HepG2 (cell line): ENCODE measurements at regions not wholly inside any gene's neighbourhood (a gene's known extent, or its start where the extent isn't known, plus 50 kb on each side); places are given as distances from the start of the nearest gene placed in this dataset.

Experiments
- ATAC-seq: fragments of 200-7000 bp; cut with Tn5 transposase; 3 replicates; pipeline ENCODE4 v1.9.1; 2020; ENCODE audit warnings: mild to moderate bottlenecking, moderate library complexity
- BruUV-seq: library from RNA; stranded (reverse); fragments of 400-500 nt; replicated peaks from 2 replicates; lab custom pipeline; 2021; lab: Mats Ljungman, UMichigan
- CTCF ChIA-PET: fragments of 300-600 bp; formaldehyde crosslinking; extraction: SDS; loops from one replicate; lab custom pipeline; 2021; ENCODE audit warnings: low total read pairs, inconsistent platforms, low intra/inter-chr PET ratio; lab: Yijun Ruan, JAX
- POLR2A ChIA-PET: fragments of 350-600 bp; sonication (Branson Sonifier 250); formaldehyde crosslinking; loops from one replicate; lab custom pipeline; 2020; ENCODE audit warnings: antibody characterized with exemption, inconsistent platforms; lab: Yijun Ruan, JAX
- DNase-seq: peaks from one replicate; pipeline ENCODE4 v3.0.0-alpha.2; 2015; ENCODE audit warnings: low spot score
- FAIRE-seq: peaks from 3 replicates; lab custom pipeline; 2011; peaks lifted over from hg19 to GRCh38; lab: Jason Lieb, UNC
- H2AFZ ChIP-seq: one replicate; pipeline ENCODE4 v1.6.1; 2011; ENCODE audit warnings: low read length, inconsistent platforms
- H3K27ac ChIP-seq: fragments of 300-600 bp; 3 replicates; pipeline ENCODE4 v1.8.0; 2011; ENCODE audit warnings: mixed run types, mild to moderate bottlenecking, mixed read lengths, low read length, inconsistent platforms; ENCODE audit not compliant: insufficient read depth; ENCODE audit errors: extremely low read length
- H3K27me3 ChIP-seq, 2 experiments: fragments of 200-600 bp in 1 of 2; 2 replicates in 1 of 2; 3 replicates in 1 of 2; pipeline versions ENCODE4 v1.6.0 to v1.8.0; 2011; ENCODE audit warnings: low read length in 2 of 2, mild to moderate bottlenecking in 2 of 2, moderate library complexity in 2 of 2, inconsistent platforms in 1 of 2; ENCODE audit not compliant: insufficient read depth in 2 of 2, control insufficient read depth in 1 of 2
- H3K36me3 ChIP-seq, 2 experiments: fragments of 200-600 bp in 1 of 2; replicated peaks in 1 of 2; 2 replicates in 1 of 2; 3 replicates in 1 of 2; pipeline versions ENCODE4 v1.5.1 to v1.8.0; 2011; ENCODE audit warnings: low read length in 2 of 2, inconsistent platforms in 1 of 2; ENCODE audit not compliant: insufficient read depth in 2 of 2, control insufficient read depth in 1 of 2
- H3K4me1 ChIP-seq: 2 replicates; pipeline ENCODE4 v1.5.1; 2012; ENCODE audit warnings: low read length, inconsistent platforms; ENCODE audit not compliant: insufficient read depth
- H3K4me2 ChIP-seq: 2 replicates; pipeline ENCODE4 v1.6.0; 2011; ENCODE audit warnings: low read depth, low read length, inconsistent platforms
- H3K4me3 ChIP-seq, 3 experiments: fragments of 200-600 bp in 1 of 3; sonication (generic), shearing (Covaris generic) in 1 of 3; replicated peaks in 1 of 3; 2 replicates each; pipeline ENCODE4 v1.5.1; 2011 to 2016; ENCODE audit warnings: low read length in 3 of 3, inconsistent platforms in 2 of 3, low read depth in 2 of 3, mild to moderate bottlenecking in 2 of 3, control low read depth in 1 of 3, mixed read lengths in 1 of 3; ENCODE audit not compliant: insufficient read depth in 1 of 3
- H3K79me2 ChIP-seq: one replicate; pipeline ENCODE4 v1.6.1; 2011; ENCODE audit warnings: low read length, inconsistent platforms; ENCODE audit not compliant: insufficient read depth
- H3K9ac ChIP-seq: 2 replicates; pipeline ENCODE4 v1.6.0; 2011; ENCODE audit warnings: mild to moderate bottlenecking, low read depth, low read length, inconsistent platforms; ENCODE audit not compliant: insufficient read depth
- H3K9me3 ChIP-seq: 2 replicates; pipeline ENCODE4 v1.5.1; 2012; ENCODE audit warnings: mild to moderate bottlenecking, low read length
- H4K20me1 ChIP-seq: 2 replicates; pipeline ENCODE4 v1.6.0; 2011; ENCODE audit warnings: inconsistent platforms, mild to moderate bottlenecking, low read length, moderate library complexity; ENCODE audit not compliant: insufficient read depth
- ARNTL ChIP-seq: sonication (generic); formaldehyde crosslinking; IDR thresholded peaks from 2 replicates; pipeline ENCODE4 v1.4.0; 2020; ENCODE audit warnings: mild to moderate bottlenecking, missing genetic modification reagents
- DPF2 ChIP-seq: sonication (generic); formaldehyde crosslinking; IDR thresholded peaks from 2 replicates; pipeline ENCODE4 v1.4.0; 2020; ENCODE audit warnings: mild to moderate bottlenecking, low read depth, missing genetic modification reagents, borderline replicate concordance
- ELF3 ChIP-seq: IDR thresholded peaks from 2 replicates; pipeline ENCODE4 v1.6.1; 2016; ENCODE audit warnings: missing genetic modification reagents, missing compliant biosample characterization
- KLF12 ChIP-seq: sonication (generic); formaldehyde crosslinking; IDR thresholded peaks from 2 replicates; pipeline ENCODE4 v1.4.0; 2020; ENCODE audit warnings: missing genetic modification reagents, borderline replicate concordance
- KLF6 ChIP-seq: IDR thresholded peaks from 2 replicates; pipeline ENCODE4 v1.8.0; 2016; ENCODE audit warnings: missing biosample characterization, missing genetic modification reagents
- MATR3 ChIP-seq: sonication (generic); formaldehyde crosslinking; IDR thresholded peaks from 2 replicates; pipeline ENCODE4 v1.4.0; 2020; ENCODE audit warnings: missing genetic modification reagents
- PHF20 ChIP-seq: sonication (generic); formaldehyde crosslinking; IDR thresholded peaks from 2 replicates; pipeline ENCODE4 v1.5.0; 2020; ENCODE audit warnings: mild to moderate bottlenecking, missing genetic modification reagents
- SOX5 ChIP-seq: IDR thresholded peaks from 2 replicates; pipeline ENCODE4 v1.6.1; 2016; ENCODE audit warnings: borderline replicate concordance
- THYN1 ChIP-seq: sonication (generic); formaldehyde crosslinking; IDR thresholded peaks from 2 replicates; pipeline ENCODE4 v1.8.1; 2023; ENCODE audit warnings: low read depth, mild to moderate bottlenecking, moderate library complexity, missing genetic modification reagents, borderline replicate concordance
- ZNF232 ChIP-seq: sonication (generic); formaldehyde crosslinking; IDR thresholded peaks from 2 replicates; pipeline ENCODE4 v1.4.0; 2020; ENCODE audit warnings: missing genetic modification reagents, borderline replicate concordance
- ZNF317 ChIP-seq: sonication (generic); formaldehyde crosslinking; IDR thresholded peaks from 2 replicates; pipeline ENCODE4 v1.5.0; 2020; ENCODE audit warnings: mild to moderate bottlenecking, missing genetic modification reagents
- ZNF335 ChIP-seq: sonication (generic); formaldehyde crosslinking; IDR thresholded peaks from 2 replicates; pipeline ENCODE4 v1.4.0; 2020; ENCODE audit warnings: missing genetic modification reagents
- ZNF343 ChIP-seq: sonication (generic); formaldehyde crosslinking; IDR thresholded peaks from 2 replicates; pipeline ENCODE4 v1.4.0; 2020; ENCODE audit warnings: mild to moderate bottlenecking, missing genetic modification reagents
- WGBS: methylation state at CpG from one replicate; pipeline ENCODE4 v1.1.6; 2017; ENCODE audit warnings: low lambda C conversion rate; 5-methylcytosine and 5-hydroxymethylcytosine counted together
- in situ Hi-C: cut with HindIII; loops from 2 replicates; pipeline ENCODE4 v1.10.0; 2017; ENCODE audit warnings: low pct_unique_long_range_greater_than_20kb; ENCODE audit not compliant: extremely low pct_ligation_motif_present
- intact Hi-C: fragments of 100-400 bp; cut with micrococcal nuclease; formaldehyde crosslinking; loops from one replicate; pipeline ENCODE4 v1.10.0; 2022; ENCODE audit not compliant: unreplicated experiment
- TF ChIP-seq, protein P1 (sequence below): sonication (generic); formaldehyde crosslinking; IDR thresholded peaks from 2 replicates; pipeline ENCODE4 v1.8.1; 2023; ENCODE audit warnings: mild to moderate bottlenecking, missing genetic modification reagents, borderline replicate concordance
- TF ChIP-seq, protein P2 (sequence below): sonication (generic); formaldehyde crosslinking; IDR thresholded peaks from 2 replicates; pipeline ENCODE4 v1.8.1; 2023; ENCODE audit warnings: mild to moderate bottlenecking, inconsistent platforms, moderate library complexity, missing genetic modification reagents, borderline replicate concordance
- TF ChIP-seq, protein P3 (sequence below): sonication (generic); formaldehyde crosslinking; IDR thresholded peaks from 2 replicates; pipeline ENCODE4 v1.8.0; 2023; ENCODE audit warnings: mild to moderate bottlenecking, missing genetic modification reagents
- TF ChIP-seq, protein P4 (sequence below): sonication (generic); formaldehyde crosslinking; IDR thresholded peaks from 2 replicates; pipeline ENCODE4 v1.5.0; 2020; ENCODE audit warnings: mild to moderate bottlenecking, missing genetic modification reagents, moderate library complexity

DNA sequence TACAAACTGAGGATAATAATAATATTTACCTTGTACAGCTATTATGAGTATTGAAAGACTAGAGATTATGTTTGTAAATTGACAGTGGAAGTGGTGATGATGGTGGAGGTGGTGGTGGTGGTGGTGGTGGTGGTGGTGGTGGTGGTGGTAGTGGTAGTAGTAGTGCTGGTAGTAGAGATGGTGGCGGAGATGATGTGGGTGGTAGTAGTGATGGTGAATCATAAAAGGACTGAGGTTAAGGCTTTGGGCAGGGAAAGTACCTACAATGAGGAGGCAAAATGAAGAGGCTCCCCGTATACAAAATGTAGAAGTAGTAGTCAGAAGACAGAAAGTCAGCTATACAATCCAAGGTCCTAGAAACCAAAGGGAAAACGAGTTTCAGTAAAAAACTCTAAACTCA, 214.1 kb downstream of the BCOR start:
- no peaks in the 10 kb centered on the region for H3K9me3 ChIP-seq
- H3K4me1 ChIP-seq = no peaks in the 10 kb centered on the region
- no peak overlapping the region for H3K4me2 ChIP-seq
- H4K20me1 ChIP-seq = no peaks in the 10 kb centered on the region
- no peak overlapping the region for H3K27ac ChIP-seq
- H3K36me3 ChIP-seq = no peaks in the 10 kb centered on the region
- FAIRE-seq (no peak), DNase-seq (no peak), ATAC-seq (no peak)
- intact Hi-C loops = no loop called here
- ChIA-PET POLR2A (no interaction called here), CTCF (no interaction called here)
- TF ChIP-seq, protein P1, sequence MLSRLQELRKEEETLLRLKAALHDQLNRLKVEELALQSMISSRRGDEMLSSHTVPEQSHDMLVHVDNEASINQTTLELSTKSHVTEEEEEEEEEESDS (CRISPR knock-in tag) = no peak
- TF ChIP-seq DPF2 (CRISPR knock-in tag) (no peak), SOX5 (CRISPR knock-in tag) (no peak), ZNF317 (CRISPR knock-in tag) (no peak), ELF3 (no peak), MATR3 (CRISPR knock-in tag) (no peak)
- BruUV-seq = no TSS peak
- 33% methylated on average over 3 of the region's 3 CpGs for WGBS
- H3K79me2 ChIP-seq = no peaks in the 10 kb centered on the region
- no peak overlapping the region for H2AFZ ChIP-seq
- no peak overlapping the region for H3K4me3 ChIP-seq
- in situ Hi-C loops = no loop called here
- H3K9ac ChIP-seq = no peak overlapping the region
- no peaks in the 10 kb centered on the region for H3K27me3 ChIP-seq

DNA sequence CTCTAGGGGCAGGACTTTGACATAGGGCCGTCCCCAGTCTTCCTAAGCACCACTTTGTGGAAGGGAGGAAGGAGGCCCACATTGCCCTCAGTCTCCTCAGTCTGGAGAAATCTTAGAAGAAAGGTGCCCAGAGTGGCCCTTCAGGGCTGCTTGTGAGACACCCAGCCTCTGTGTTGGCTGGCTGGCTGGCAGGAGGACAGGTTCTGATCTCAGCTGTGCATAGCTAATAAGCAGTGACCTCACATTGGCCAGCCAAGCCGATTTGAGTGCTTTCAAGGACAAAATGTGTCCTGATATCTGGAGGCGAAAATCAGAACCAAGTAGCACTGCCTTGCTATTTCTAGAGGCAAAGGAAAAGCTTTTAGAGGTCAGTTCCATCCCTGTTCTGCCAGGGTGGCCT, 211.5 kb downstream of the BCOR start:
- DNase-seq (no peak), FAIRE-seq (no peak), ATAC-seq (no peak)
- Histone ChIP-seq H3K9ac (no peak overlapping the region), H3K4me3 (no peak overlapping the region), H3K27ac (no peak overlapping the region), H3K36me3 (no peaks in the 10 kb centered on the region), H3K4me1 (no peaks in the 10 kb centered on the region), H3K79me2 (no peaks in the 10 kb centered on the region), H4K20me1 (no peaks in the 10 kb centered on the region), H3K27me3 (no peaks in the 10 kb centered on the region), H3K9me3 (no peaks in the 10 kb centered on the region), H3K4me2 (no peak overlapping the region), H2AFZ (no peak overlapping the region)
- in situ Hi-C loops (no loop called here), intact Hi-C loops (no loop called here)
- CTCF ChIA-PET = no interaction called here
- BruUV-seq = no TSS peak
- no CpG with 5 or more reads among the region's 3 CpGs for WGBS
- POLR2A ChIA-PET = no interaction called here
- TF ChIP-seq PHF20 (CRISPR knock-in tag) = no peak
- no peak for TF ChIP-seq ARNTL
- TF ChIP-seq ZNF335 (CRISPR knock-in tag) = no peak
- TF ChIP-seq ZNF343 = no peak
- TF ChIP-seq ZNF232 (CRISPR knock-in tag) = no peak
- TF ChIP-seq, protein P2, sequence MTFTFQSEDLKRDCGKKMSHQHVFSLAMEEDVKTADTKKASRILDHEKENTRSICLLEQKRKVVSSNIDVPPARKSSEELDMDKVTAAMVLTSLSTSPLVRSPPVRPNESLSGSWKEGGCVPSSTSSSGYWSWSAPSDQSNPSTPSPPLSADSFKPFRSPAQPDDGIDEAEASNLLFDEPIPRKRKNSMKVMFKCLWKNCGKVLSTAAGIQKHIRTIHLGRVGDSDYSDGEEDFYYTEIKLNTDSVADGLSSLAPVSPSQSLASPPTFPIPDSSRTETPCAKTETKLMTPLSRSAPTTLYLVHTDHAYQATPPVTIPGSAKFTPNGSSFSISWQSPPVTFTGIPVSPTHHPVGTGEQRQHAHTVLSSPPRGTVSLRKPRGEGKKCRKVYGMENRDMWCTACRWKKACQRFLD (CRISPR knock-in tag) = no peak
- TF ChIP-seq, protein P3, sequence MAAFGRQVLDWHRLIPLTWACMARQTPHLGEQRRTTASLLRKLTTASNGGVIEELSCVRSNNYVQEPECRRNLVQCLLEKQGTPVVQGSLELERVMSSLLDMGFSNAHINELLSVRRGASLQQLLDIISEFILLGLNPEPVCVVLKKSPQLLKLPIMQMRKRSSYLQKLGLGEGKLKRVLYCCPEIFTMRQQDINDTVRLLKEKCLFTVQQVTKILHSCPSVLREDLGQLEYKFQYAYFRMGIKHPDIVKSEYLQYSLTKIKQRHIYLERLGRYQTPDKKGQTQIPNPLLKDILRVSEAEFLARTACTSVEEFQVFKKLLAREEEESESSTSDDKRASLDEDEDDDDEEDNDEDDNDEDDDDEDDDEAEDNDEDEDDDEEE (CRISPR knock-in tag) = no peak
- no peak for TF ChIP-seq THYN1 (CRISPR knock-in tag)
- no peak for TF ChIP-seq KLF6 (CRISPR knock-in tag)
- TF ChIP-seq, protein P4, sequence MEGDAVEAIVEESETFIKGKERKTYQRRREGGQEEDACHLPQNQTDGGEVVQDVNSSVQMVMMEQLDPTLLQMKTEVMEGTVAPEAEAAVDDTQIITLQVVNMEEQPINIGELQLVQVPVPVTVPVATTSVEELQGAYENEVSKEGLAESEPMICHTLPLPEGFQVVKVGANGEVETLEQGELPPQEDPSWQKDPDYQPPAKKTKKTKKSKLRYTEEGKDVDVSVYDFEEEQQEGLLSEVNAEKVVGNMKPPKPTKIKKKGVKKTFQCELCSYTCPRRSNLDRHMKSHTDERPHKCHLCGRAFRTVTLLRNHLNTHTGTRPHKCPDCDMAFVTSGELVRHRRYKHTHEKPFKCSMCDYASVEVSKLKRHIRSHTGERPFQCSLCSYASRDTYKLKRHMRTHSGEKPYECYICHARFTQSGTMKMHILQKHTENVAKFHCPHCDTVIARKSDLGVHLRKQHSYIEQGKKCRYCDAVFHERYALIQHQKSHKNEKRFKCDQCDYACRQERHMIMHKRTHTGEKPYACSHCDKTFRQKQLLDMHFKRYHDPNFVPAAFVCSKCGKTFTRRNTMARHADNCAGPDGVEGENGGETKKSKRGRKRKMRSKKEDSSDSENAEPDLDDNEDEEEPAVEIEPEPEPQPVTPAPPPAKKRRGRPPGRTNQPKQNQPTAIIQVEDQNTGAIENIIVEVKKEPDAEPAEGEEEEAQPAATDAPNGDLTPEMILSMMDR (CRISPR knock-in tag) = no peak
- TF ChIP-seq ZNF317 (CRISPR knock-in tag) = no peak
- no peak for TF ChIP-seq KLF12 (CRISPR knock-in tag)
